Stimulated activated CD4-positive, alpha-beta T cell treated with anti-CD3 and anti-CD28 coated beads, Interleukin-2, amount 100 ng/mL, for 24 hours (primary cell): ENCODE measurements at regions not wholly inside any gene's neighbourhood (a gene's known extent, or its start where the extent isn't known, plus 50 kb on each side); places are given as distances from the start of the nearest gene placed in this dataset.
"Not testable (repeated sequence)": the region's sequence is repeated elsewhere in the genome, so short reads cannot be mapped to it uniquely, and the experiment has no call there.

Source experiments
- DNase-seq, 2 donors: peaks; one replicate each; pipeline ENCODE4 v3.0.0-alpha.2; 2020

DNA sequence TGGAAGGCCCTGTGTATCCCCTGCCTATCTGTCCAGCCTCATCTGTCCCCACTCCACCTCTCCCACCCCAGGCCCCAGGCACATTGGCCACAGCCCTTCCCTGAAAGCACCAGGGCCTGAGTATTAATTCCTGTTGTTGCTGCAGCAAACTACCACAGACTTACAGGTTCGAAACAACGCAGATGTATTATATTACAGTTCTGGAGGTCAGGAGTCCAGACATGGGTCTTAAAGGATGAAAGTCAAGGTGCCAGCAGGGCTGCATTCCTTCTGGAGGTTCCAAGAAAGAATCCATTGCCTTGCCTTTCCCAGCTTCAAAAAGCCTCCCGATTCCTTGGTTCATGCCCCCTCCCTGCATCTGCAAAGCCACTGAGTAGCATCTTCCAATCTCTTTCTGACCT, 78.7 kb upstream of the LAPTM4A start:
- no peak for DNase-seq

GRCh38 chr2:20129331-20130159, 78.1 kb upstream of the LAPTM4A start:
- no peak for DNase-seq

DNA sequence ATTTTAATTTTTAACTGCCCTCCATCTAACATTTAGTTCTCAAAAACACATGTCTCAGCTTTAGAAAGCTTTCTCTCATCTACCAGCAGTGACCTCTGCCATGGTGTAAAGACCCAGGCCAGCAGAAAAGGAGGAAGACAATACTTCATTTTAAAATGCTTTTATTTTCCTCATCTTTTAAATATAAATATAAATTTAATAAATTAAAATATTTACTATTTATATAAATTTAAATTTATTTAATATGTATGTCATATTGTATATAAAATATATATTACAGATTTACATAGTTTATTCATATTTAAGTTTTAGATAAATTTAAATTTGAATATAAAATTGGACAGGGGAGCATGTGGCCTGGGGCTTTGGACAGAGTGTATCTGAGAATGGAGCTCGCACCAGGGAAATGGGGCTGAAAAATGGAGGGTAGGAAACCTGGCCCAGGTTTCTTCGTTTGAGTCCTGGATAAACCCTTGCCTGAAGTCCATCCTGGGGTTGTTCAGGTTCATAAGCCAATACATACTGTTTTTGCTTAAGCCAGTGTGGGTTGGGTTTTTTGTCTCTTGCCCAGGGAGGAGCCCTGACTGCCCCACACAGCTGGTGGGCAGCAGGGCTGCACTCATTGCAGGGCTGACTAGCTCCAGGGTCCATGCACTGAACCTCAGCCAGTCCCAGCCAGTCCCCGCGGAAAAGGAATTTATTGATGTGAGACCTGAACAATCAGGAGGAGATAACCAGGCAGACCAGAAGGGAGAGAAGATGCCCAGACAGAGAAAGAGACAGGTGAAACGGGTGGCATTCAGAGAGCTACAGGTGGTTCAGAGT, 77.3 kb upstream of the LAPTM4A start:
- DNase-seq = no peak

- DNase-seq = no peak
These were observed 75.0 kb upstream of the LAPTM4A start for GRCh38 chr2:20126469-20126868.

- no peak for DNase-seq
These were observed 74.6 kb upstream of the LAPTM4A start for GRCh38 chr2:20126040-20126439.

DNA sequence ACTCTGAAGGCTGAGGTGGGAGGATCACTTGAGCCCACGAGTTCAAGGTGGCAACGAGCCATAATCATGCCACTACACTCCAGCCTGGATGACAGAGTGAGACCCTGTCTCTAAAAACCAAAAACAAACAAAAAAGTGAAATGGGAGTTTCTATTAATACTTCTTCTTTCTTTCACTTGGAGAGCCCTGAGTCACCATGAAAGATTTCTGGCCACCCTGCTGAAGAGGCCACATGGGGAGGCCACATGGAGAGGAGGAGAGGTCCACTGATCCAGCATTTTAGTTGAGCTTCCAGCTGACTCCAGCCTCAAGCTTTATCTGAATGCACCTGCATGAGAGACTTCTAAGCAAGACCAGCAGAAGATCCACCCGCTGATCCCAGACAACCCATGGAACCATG, 74.2 kb upstream of the LAPTM4A start:
- no peak for DNase-seq

DNA sequence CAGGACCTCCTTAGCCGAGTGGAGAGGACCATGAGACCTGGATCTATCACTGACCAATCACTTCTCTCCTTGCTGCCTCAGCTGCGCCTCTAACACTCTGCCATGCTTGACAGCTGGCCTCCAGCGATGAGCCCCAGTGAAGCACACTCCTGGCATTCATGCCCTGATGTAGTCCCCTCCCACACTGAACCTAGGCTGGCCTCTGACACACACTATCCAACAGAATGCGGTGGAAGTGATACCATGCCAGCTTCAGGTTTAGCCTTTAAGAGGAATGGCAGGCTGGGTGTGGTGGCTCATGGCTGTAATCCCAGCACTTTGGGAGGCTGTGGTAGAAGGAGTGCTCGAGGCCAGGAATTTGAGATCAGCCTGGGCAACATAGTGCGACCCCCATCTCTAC, 73.7 kb upstream of the LAPTM4A start:
- DNase-seq = no peak

- no peak for DNase-seq
These were observed 72.6 kb upstream of the LAPTM4A start for GRCh38 chr2:20123871-20124594.

DNA sequence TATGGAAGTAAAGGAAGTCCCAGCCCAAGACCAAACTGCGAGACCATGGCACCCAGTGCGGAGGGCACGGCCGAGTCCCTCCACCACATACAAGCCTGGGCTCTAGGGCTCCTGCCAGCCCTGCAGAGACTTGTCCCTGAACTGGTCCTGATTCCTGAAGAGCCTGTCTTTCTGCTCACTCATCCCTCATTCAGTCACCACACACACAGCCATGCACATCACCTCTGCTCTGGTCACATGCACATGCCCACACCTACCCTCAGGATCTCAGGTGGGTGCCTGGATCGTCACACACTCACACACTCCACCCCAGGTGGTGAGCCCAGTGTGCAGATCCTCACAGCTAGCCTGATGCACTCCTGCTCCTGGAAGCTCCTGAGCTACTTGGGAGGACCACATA, 71.4 kb upstream of the LAPTM4A start:
- no peak for DNase-seq

DNA sequence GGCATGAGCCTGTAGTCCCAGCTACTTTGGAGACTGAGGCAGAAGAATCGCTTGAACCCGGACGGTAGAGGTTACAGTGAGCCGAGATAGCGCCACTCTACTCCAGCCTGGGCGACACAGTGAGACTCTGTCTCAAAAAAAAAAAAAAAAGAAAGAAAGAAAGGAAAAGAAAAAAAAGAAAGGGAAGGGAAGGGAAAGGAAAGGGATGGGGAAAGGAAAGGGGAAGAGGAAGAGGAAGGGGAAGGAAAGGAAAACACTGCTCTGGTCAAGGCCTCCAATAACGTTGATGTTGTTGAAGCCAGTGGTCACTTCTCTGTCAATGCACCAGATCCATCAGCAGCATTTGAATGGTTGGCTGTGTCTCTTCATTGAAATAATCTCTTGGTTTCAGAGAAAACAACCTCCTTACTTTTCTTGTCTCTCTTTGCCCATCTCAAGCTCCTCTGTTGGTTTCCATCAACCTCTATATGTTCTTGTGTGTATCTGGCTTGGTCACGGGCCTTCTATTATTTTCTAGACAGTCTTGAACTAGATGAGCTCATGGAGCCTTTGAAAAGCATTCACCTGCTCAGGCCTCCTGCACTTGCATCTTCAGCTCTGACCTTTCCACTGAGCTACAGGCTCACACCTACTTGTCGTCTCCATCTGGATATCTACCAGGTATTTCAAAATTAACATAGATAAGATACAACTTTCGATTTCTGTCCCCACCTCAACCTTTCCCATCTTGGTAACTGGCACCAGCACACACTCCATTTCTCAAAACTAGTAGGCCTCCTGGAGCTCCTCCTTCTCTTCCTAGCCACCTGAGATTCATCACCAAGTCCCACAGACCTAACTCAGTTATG, 69.4 kb upstream of the LAPTM4A start:
- no peak for DNase-seq

GRCh38 chr2:20118051-20118450, 66.6 kb upstream of the LAPTM4A start:
- no peak for DNase-seq

- no peak for DNase-seq
These were observed 64.5 kb upstream of the LAPTM4A start for GRCh38 chr2:20115902-20116301.

DNA sequence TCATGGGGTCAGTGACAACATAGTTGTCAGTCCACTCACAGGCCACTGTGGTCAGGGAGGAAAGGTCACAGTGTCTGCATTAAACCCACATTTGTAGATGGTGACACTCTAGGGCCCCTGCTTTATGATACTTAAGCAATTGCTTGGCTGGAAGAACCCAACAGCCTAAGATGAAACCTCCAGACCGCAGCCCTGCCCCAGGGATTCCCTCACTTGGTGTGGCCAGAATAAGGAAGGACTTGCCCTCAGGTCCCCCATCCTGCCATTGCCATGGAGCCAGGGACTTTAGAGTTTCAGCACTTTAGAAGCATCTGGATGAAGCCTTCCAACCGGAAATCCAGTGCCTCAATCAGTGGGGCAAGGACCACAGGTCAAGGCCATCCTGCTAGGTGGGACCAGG, 63.9 kb upstream of the LAPTM4A start:
- DNase-seq = no peak

DNA sequence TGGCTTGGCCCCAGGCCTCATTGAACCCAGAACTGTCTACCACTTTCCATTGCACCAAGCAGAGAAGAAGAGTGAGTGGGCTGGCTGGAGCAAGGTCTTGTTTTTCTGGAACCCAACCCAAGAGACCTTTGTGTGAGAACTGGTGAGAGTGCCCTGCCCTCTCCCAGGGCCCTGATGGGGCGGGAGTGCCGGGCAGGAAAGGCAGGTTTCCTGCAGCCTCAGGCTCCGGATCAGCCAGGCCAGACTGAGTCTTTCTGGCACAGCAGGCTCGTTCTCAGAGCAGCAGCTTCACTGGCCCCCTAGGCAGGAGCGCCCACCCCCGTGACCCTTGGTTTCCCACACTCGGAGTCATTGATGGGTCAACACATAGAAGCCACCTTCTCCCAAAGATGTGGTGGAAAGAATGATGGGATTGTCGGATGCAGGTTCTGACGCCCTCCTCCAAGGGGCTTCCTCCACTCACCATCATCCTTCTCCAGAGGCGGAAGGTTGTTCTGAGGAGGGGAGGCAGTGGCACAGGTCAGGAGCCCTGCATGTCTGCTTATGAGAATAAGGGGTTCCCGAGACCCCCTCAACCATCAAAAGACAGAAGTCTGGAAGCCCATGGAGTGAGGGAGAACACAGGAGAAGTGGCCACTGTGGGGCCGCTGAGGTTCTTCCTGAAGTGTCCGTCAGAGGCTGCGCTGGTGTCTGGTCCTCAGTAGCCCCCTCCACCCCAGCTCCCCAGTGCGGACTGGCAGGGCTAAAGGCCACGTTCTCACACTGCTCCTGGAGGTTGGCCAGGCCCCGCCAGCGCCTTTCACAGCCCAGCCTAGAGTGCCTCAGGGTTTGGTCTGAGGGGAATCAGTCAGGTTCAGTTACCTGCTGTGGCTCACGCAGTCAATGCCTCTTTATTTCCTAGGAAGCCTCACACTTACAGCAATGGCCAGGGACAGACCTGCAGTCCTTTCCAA, 62.8 kb upstream of the LAPTM4A start:
- DNase-seq = no peak

DNA sequence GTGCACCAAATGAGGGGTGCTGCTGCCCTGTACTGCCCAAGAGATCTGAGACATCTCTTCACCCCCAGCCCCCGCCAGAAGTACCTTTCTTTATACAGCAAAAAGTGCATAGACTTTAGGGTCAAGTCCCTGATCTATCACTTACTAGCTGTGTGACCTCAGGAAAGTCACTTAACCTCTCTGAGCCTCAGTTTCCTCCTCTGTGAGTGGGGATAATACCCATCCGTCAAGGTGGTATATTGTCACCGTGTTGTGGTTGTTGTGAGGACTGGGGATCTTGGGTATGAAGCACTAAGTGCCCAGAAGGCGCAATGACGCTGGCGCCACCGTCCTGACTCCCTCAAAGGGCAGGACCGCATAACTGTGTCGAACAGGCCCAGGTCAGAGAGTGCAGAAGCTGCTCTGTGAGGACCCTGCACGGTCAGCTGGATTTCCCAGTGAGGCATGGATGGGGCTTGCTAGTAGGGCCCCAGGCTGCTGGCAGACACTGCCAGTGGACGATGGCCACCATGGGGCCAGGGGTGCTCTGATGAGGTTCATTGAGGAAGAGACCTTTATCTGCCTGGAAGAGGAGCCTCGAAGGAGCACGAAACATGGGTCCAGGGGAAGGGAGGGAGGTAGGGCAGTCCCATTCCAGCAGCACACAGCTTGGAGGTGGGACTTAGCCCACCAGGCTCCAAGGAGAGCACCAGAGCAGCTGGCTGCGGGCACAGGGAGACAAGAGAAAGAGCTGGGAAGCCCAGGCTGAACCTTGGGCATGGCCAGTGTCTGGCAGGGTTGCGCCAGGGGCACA, 61.8 kb upstream of the LAPTM4A start:
- DNase-seq = no peak

DNA sequence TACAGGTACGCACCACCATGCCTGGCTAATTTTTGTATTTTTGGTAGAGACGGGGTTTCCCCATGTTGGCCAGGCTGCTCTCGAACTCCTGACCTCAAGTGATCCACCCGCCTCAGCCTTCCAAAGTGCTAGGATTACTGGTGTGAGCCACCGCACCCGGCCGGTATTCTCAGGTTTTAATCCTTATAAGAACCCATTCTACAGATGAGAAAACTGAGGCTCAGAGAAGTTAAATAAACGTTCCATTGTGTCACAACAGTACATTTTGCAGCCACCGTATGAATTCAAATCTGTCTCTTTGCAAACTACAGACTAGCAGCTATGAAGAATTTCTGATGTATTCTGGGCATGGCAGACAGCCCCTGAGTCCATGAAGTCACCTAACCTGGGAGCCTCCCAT, 60.9 kb upstream of the LAPTM4A start:
- not testable (repeated sequence) for DNase-seq

DNA sequence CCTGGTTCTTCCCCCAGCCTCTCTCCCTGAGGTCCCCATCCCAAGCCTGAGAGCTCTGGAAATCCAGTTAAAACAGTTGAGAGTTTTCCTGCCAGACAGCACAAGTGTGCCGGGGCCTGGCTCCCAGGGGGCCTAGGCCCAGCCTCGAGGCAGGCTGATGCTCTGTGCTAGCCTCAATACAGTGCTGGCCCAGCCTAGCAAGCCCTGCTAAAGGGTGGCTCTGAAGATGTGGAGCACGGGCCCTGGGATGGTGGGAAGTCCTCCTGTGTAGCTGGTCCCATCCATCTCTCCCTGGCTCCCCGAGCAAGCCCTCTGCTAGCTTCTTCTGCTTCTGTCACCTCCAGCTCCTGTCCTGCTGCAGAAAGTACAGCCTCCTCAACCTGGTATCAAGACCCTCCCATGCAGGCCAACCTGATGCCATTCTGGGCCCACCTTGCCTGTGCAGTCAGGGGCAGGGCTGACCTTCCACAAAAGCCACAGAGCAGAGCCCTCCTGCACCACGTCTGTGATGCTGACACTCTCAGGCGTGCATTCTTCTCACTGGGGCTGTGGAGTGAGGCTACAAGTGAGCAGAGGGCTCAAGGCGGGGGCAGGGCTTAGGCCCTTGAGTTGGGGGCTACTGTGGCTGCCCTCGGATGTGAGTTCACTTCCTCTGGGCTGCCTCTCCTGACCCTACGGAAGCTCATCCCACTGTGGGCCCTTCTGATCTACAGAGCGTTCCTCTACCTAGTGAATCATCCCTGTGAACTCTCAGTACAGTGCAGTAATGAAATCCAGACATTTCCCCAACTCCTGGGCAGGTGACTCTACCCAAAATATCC, 60.1 kb upstream of the LAPTM4A start:
- DNase-seq = no peak

DNA sequence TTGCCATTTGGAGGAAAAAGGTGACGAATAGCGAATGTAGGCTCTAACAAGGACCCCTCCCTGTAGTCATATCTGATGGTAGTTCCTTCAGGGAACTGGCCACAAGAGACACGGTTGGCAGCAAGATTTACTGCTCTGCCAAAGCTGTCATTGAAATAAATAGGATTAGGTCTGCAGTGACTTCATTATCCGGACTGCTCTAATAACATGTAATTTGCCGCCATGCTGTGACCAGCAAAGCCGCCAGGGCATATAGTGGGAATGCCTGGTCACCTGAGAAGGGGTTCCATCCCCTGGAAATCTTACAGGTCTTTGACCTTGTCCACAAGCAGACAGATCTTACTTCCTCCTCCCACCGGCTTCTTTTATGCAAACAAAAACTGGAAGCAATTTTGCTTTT, 59.4 kb upstream of the LAPTM4A start:
- no peak for DNase-seq

DNA sequence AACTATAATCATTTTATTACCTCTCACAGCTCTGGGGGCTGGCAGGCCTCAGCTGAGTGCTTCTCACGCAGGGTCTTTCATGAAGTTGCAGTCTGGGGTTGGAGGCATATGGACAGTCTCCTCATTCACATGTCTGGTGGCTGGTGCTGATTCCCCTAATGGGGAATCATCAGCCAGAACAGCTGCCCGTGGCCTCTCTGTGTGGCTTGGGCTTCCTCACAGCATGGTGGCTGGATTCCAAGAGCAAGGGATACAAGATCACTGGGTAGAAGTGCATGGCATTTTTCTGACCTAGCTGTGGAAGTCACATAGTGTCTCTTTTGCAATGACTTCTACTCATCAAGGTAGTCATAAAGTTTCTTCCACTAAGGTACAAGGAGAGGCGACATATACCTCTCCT, 59.0 kb upstream of the LAPTM4A start:
- no peak for DNase-seq
